Stimulated activated CD8-positive, alpha-beta memory T cell treated with anti-CD3 and anti-CD28 coated beads, Interleukin-7, amount 100 ng/mL, for 24 hours (primary cell): ENCODE measurements at regions not wholly inside any gene's neighbourhood (a gene's known extent, or its start where the extent isn't known, plus 50 kb on each side); places are given as distances from the start of the nearest gene placed in this dataset.
"Not testable (repeated sequence)": the region's sequence is repeated elsewhere in the genome, so short reads cannot be mapped to it uniquely, and the experiment has no call there.

Source experiments
- DNase-seq: peaks from one replicate; pipeline ENCODE4 v3.0.0-alpha.2; 2020; ENCODE audit warnings: low read depth

DNA sequence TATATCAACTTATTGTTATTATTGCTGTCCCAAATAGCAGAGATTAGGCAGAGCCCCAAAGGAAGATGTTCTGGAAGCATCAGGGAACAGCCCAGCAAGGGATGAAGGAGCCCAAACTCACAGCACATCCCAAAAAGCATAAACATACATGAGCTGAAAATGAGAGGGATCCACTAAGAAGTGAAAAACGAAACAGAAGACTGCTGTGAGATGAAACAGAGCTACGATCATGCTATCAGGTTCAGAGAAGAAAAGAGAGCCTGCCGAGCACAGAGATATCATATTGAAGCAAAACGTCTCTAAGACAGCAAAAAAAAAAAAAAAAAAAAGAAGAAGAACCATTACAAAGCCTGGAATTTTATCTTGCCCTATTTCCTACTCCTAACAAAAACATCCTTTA lies 127.3 kb downstream of the ZNF608 start:
- no peak for DNase-seq

DNA sequence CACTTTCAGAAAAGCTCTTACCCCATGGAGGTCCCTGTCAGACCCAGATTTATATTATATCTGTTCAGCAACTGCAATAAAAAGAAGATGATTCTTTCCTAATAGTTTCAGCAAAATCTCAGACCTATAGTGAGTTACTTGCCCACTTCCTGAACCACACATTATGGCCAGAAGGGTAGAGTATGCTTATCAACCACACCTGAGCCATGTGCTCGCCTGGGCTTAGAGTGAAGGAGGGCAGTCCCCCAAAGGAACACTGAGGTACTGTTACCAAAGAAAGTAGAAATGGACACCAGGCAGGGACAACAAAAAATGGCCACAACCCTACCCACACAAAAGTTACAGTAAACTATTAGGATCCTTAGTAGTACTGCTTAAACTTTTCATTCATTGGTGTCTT lies 128.7 kb downstream of the ZNF608 start:
- no peak for DNase-seq

DNA sequence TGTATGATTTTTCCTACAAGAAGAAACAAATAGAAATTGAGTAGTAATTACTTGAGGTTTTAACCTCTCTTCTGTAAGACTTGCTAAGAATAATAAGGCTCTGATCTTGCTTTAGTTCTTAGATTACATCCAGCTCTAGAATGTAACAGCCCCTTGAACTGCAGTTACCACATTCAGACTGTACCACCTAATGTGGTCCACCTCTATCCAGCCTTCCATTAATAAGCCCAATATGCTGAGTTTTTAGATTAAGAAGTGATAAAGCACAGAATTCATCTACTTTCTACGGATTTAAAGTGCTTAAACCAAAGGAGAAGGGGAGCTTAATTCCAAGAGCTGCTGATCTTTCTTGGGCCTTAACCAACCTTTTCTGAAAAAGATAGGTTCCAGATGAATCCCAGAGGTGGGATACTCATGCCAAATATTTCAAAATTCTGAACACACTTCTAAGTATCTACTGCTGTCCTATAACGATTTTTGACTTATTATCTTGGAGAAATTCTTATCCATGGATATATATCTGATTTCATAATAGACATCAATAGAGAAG lies 131.5 kb downstream of the ZNF608 start:
- DNase-seq, result no peak

DNA sequence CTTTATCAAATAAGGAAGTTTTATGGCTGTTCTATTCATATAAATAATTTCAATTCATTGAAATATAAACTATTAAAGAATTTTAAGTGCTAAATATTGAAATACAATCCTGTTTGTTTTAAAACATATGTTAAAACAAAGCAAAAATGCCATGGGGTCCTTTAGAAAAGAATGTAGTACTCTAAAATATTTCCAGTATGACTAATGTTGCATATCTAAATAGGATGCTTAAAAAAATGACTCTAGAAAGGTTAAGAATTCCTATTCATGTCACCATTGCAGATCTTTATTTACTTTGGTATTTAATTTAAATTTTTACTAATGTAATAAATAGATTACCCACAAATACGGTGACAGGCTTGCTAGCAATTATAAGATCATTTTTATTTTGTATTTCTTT lies 132.3 kb downstream of the ZNF608 start:
- no peak for DNase-seq

DNA sequence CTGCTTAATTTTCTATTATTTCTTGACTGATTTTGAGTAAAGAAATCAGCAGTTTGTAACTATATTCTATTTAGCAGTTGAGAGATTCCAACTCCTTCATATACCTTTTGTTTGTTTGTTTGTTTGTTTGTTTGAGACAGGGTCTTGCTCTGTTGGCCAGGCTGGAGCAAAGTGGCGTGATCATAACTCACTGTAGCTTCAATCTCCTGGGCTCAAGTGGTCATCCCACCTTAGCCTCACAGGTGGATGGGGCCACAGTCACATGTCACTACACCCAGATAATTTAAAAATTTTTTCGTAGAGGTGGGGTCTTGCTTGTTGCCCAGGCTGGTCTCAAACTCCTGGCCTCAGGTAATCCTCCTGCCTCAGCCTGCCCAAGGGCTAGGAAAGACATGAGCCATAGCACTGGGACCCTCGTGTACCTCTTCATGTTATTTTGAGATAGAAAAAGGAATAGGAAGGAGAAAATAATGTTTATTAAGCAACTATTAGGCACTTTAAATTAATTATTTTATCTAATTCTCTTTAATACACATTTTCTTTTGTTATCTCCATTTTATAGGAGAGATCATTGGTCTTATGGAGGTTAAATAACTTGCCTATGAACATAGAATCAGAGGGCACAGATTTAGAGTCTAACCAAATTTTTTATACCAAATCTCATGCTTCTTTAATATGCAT lies 133.0 kb downstream of the ZNF608 start:
- DNase-seq, result no peak

DNA sequence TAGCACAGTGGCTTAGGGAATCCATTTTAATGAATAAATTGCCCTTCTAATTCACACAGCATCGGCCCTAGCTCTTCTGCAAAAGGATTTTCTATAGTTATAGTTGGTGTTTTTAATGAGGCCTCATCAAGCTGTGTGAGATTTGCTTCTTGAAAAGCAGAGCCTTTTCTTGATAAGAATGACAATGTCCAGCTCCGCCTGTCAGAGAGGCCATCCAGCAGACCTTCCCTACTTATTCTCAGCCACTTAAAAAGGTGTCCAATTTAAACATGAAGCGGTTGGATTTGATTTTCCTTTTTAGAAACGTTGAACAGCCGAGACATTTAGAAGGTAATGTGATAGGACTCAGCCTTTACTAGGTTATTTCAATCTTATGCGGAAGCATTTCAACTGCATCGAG lies 134.4 kb downstream of the ZNF608 start:
- no peak for DNase-seq

DNA sequence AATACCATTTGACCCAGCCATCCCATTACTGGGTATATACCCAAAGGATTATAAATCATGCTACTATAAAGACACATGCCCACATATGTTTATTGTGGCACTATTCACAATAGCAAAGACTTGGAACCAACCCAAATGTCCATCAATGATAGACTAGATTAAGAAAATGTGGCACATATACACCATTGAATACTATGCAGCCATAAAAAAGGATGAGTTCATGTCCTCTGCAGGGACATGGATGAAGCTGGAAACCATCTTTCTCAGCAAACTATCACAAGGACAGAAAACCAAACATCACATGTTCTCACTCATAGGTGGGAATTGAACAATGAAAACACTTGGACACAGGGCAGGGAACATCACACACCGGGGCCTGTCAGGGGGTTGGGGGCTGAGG lies 135.2 kb downstream of the ZNF608 start:
- DNase-seq, result not testable (repeated sequence)

DNA sequence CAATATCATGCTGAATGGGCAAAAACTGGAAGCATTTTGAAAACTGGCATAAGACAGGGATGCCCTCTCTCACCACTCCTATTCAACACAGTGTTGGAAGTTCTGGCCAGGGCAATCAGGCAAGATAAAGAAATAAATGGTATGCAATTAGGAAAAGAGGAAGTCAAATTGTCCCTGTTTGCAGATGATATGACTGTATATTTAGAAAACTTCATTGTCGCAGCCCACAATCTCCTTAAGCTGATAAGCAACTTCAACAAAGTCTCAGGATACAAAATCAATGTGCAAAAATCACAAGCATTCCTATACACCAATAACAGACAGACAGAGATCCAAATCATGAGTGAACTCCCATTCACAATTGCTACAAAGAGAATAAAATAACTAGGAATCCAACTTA lies 136.8 kb downstream of the ZNF608 start:
- DNase-seq, result not testable (repeated sequence)

DNA sequence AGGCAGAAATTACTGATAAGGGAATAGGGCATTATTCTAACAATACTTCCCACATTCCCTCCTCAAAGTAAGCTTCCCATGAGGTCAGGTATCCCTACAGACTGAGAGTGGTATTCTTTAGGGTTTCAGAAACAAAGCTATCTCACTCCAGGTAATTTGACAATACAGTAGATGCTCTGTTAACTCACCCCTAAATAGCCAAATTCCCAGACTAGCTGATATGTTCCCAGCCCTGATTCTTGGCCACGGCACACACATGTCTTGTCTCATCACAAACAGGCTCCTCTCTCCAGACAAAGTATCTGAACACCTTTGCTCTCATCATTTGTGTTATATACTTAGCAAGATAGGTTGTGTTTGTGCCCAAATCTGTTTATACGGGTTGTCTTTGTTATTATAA lies 139.9 kb downstream of the ZNF608 start:
- DNase-seq, result no peak

DNA sequence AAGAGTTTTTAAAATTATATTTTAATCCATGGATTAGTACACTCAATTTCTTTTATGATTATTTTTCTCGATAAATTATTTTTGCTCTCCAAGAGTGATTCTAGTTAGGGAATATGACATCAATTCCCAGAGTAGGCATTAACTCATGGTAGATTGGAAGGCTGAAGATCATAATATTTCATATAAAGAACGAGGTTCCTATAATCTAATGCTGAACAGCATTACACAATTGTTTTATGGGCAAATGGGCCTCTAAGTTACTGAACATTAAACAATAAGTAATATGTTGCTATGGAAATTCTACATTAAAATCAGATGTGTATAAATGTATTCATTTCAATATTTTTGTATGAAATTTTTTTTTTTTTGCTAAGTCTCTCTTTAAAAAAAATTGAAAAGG lies 140.3 kb downstream of the ZNF608 start:
- no peak for DNase-seq

DNA sequence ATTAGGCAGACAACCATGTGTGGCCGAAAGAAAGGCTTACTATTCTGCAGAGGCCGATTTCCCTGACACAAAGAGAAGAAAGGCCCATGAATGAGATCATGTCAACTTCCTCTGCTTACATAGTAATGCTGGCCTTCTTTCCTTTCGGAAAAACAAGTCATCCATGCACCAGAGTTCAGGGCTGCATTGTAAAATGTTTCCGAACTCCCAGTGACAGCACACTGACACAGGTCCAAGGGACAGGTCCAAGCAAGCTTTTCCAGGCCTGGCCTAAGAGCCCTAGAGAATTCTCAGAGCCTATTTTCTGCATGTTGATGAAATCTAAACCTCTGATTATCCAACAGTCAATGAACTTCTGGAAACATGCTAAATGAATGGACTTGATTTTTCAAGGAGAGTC lies 140.9 kb downstream of the ZNF608 start:
- no peak for DNase-seq

DNA sequence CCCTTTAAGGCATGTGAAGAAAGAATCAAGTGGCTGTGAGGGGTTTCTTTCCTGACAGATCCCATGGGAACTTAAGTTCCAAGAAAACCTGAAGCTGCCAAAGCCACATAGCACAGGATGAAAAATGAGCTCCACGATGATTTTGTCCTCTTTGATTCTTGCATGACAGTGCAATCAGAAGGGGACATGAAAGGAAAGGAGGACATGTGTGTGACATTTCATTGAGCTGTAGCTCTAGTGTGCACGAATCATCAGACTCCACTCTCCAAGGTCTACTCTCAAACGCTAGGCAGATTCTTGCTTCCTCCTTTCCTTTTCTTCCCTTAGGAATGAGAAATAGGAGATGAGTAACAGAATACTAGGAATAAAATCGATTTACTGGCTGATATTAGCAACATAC lies 142.0 kb downstream of the ZNF608 start:
- no peak for DNase-seq

DNA sequence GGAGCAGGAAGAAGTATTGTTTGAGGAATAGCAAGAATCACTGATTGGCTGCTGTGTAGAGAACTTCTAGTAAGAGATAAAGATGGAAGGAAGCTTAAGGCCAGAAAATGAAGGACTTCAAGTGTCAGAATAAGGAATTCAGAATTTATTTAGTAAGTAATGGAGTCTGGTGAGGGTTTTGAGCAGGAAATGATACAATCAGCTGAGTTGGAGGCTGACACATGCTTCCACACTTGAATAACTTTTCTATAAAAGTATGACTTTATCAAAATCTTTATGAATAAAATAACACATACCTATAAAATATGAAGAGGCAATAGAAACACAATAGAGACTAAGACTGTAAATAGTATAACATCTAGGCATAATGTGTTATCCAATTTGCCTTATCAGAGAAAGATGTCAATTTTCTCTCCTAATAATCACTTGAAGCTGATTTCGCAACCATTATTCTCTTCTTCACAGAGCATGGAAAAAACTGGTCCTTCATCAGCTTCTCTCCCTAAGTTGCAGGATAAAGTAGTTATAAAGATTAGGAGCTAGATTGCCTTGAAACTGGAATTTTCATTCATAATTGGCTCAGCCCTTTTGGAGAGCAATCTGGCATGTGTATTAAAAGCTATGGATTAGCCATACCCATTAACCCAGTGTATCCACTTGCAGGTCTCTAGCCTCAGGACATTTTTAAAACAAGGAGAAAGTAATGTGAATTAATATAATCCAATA lies 143.4 kb downstream of the ZNF608 start:
- no peak for DNase-seq

DNA sequence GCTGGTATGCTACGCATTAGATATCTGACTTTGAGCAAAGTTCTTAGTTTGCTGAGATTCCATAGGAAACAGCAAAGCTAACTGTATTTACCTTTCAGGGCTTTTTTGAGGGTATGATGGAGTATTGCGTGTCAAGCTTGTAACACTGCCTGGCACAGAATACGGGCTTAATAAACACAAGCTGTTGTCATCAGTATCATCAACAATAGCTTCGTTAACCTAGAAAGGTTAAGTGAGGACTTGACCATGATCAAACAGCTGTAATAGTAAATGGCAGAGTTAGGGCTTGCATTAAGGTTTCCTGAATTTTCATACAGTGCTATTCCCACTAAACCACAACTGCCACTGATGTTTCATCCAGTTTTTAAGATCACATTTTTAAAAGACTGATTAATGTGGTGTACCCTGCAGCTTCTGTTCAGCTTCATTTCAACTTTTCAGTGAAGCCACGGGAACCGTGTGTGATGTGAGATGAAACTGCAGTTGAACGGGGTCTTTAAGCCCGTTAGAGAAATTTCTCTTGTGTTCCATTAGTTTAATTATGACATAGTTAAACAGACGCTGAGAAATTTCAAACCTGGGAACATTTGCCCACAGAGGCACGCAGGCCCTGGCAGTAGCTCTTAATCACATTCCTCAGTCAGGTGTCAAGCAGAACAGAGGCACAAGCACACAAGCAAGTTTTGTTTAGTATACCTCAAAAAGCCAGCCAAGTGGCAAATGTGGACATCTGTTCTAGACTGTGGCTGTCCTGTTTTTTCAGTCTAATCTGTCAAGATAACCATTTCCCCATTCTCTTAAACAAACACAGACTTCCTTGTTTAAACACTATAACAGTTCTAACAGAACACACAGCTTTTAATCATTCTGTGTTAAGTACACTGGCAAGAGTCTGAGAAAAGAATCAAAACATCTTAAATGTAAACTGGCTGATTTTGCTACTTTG lies 147.1 kb downstream of the ZNF608 start:
- no peak for DNase-seq

DNA sequence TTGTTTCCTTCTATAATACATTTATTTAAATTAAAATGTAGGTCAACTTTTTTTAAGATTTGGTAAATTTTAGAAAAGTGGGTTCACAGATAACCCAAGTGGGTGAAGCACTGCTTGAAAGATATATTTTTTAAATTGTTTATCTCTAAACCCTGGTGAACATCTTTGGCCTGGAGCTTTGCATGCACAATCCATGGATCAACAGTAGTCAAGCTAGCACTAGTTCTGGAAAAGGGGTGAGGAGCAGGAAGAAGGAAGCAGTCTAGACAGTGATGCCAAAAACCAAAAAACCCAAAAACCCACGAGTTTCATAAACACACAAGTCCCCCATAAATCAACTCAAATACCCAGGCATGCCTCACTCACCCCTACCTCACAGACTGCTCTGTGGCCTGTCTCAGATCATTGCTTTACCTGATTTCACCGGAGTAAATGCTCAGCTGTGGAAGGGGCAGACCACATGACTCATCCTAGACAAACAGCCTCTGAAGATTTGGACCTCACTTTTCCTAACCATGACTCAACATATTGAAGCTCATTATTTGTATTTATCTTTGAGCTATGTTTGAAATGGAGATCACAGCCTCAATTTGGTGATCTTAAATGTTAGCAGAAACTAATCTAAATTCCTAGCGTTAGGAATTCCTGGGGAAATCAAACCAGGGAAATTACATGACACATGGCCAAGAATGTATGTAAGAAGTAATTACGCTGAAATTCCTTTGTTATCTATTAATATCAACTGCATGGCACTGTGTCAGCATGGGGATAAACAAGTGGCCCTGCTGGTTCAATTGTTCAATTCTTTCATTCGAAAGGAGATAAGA lies 149.6 kb downstream of the ZNF608 start:
- DNase-seq, result no peak

DNA sequence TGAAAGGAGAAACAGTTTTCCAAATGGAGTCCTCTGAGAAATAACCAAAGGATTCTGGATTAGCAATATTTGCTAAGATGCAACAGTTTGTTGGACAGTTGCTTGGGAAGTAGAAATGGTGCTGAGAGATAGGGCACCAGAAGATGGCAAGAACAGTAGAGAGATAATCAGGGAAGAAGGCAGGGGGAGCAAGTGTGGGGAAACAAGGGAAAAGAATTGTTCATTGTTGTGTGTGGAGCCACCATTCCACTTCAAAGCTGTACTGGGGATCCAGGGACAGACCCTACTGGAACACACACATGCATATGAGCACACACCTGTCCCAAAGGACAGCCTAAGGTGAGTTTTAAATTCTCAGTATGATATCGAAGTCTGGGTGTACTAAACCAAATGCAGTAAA lies 152.5 kb downstream of the ZNF608 start:
- DNase-seq, result no peak

DNA sequence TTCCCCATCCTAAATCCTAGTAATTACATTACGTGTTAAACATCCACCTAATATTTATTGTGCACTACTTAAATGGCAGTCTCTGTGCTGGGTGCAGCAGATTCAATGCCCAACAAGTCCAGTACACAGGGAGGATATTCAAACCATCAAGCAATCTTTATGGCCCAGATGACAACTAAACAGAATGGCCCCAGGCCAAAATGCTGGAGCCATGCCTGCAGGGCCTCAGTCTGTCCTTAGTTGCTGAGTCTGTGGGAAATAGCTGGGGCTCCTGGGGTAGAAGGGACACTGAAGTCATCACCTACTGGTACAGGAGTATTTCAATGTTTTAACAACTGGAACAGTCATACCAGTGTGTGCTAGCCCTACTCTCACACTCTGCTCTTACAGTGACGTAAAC lies 153.5 kb downstream of the ZNF608 start:
- DNase-seq, result no peak

DNA sequence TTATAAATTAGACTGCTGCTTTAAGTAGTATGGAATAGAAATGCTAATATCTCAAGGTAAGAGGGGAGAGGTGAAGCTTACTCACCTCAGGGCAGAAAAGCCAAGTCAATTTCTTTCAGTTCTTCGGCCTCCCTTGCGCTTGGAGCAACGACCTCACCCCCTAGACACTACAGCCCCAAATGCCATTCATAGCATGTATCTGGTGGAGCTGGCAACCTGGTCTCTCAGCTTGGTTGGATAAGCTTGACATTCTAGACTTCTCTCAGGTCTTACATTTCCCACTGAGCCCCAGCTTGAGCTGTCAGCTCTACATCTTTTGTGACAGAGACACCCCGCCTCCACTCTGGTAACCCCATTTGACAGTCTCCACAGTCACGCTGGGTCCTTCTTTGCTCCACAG lies 154.9 kb downstream of the ZNF608 start:
- DNase-seq, result no peak

DNA sequence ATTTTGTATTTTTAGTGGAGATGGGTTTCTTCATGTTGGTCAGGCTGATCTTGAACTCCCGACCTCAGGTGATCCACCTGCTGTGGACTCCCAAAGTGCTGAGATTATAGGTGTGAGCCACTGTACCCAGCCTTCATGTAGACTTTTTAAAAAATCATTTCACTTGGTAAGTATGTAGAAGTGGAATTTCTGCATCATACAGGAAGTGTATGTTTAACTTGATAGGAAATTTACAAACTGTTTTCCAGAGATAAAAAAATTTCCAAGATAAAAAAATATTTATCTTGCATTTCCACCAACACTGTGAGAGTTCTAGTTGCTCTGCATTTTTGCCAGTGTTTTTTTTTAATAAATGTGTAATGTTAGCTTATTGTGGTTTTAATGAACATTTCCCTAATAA lies 155.8 kb downstream of the ZNF608 start:
- no peak for DNase-seq

DNA sequence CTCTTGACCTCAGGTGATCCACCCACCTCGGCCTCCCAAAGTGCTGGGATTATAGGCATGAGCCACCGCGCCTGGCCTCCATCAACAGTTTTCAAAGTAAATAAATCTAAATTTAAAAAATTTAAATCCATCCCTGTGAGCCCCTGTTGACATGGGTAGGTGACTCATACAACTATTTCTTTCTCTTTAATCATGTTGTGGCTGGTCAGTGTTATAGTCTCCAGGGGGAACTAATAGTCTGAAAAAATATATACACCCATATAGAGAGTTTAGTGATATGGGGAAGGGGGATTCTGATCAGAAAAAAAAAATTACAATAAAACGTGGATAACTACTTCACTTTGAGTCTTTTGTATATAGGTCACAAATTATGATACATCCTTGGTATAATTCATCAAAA lies 159.2 kb downstream of the ZNF608 start:
- DNase-seq, result no peak

DNA sequence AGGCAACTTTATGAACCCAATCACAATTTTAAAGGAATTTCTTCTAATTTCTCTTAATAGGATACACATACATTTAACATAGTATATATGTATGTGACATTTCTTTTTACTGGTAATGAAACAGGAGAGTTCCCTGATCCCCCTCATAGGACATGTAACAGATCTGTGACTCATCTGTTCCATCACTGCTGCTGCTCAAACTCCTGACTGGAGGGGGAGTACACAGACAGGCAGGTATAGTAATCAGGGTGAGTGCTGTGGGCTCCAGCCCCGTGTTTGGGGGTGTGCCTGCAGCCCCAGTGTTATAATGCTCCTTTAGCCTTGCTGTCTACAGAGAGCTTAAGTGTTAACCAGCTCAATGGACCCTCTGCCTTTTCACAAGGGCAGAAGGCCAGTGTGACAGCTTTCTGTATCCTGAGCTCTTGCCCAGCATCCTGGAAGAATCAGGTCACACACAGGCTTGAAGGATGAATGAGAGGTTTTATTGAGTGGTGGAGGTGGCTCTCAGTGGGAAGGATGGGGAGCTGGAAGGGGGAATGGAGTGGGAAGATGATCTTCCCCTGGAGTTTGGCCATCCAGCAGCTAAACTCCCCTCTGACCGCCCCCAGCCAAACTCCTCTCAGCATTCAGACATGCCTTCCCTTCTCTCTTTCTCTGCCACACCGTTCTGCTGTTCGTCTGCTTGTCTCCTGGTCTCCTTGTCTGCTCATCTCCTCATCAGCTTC lies 161.3 kb downstream of the ZNF608 start:
- DNase-seq, result no peak
